A673 (cell line): ENCODE measurements at regions not wholly inside any gene's neighbourhood (a gene's known extent, or its start where the extent isn't known, plus 50 kb on each side); places are given as distances from the start of the nearest gene placed in this dataset.

Source experiments
- BruUV-seq: library from RNA; stranded (reverse); fragments of 400-500 nt; replicated peaks from 2 replicates; lab custom pipeline; 2021; lab: Mats Ljungman, UMichigan
- CTCF ChIA-PET: fragments of 300-600 bp; sonication (Branson Sonifier 250); formaldehyde crosslinking; loops from one replicate; lab custom pipeline; 2022; ENCODE audit warnings: antibody characterized with exemption; lab: Charles Lee
- POLR2A ChIA-PET: fragments of 300-600 bp; sonication (Branson Sonifier 250); formaldehyde crosslinking; loops from one replicate; lab custom pipeline; 2022; ENCODE audit warnings: antibody characterized with exemption; ENCODE audit not compliant: low non-redundant PET; lab: Charles Lee
- DNase-seq: peaks from one replicate; pipeline ENCODE4 v3.0.0-alpha.2; 2015; ENCODE audit warnings: low spot score
- H3K27ac ChIP-seq: fragments of 200-600 bp; sonication (generic); 2 replicates; pipeline ENCODE4 v1.5.1; 2016; ENCODE audit warnings: mixed run types, low read depth, mild to moderate bottlenecking, mixed read lengths, antibody characterized with exemption, low read length; ENCODE audit not compliant: poor library complexity, severe bottlenecking
- H3K27me3 ChIP-seq: fragments of 200-600 bp; sonication (generic); replicated peaks from 2 replicates; pipeline ENCODE4 v1.6.1; 2017; ENCODE audit warnings: mixed run types, low read depth, mild to moderate bottlenecking, mixed read lengths, antibody characterized with exemption, low read length; ENCODE audit not compliant: insufficient read depth, poor library complexity
- H3K36me3 ChIP-seq: fragments of 200-600 bp; sonication (generic); 2 replicates; pipeline ENCODE4 v1.6.1; 2016; ENCODE audit warnings: mixed run types, mild to moderate bottlenecking, mixed read lengths, antibody characterized with exemption, low read length; ENCODE audit not compliant: insufficient read depth, poor library complexity, severe bottlenecking
- H3K4me1 ChIP-seq: fragments of 200-600 bp; sonication (generic); 2 replicates; pipeline ENCODE4 v1.6.1; 2017; ENCODE audit warnings: mixed run types, mild to moderate bottlenecking, mixed read lengths, antibody characterized with exemption, low read length; ENCODE audit not compliant: insufficient read depth, poor library complexity, severe bottlenecking
- H3K4me3 ChIP-seq: fragments of 200-600 bp; sonication (generic); 2 replicates; pipeline ENCODE4 v1.5.1; 2016; ENCODE audit warnings: low read depth, mixed run types, mild to moderate bottlenecking, mixed read lengths, low read length; ENCODE audit not compliant: poor library complexity, severe bottlenecking
- H3K9me3 ChIP-seq: fragments of 200-600 bp; sonication (generic); 2 replicates; pipeline ENCODE4 v1.6.1; 2016; ENCODE audit warnings: mixed run types, low read depth, mild to moderate bottlenecking, mixed read lengths, antibody characterized with exemption, low read length; ENCODE audit not compliant: poor library complexity, severe bottlenecking
- EZH2 ChIP-seq: fragments of 200-600 bp; sonication (generic); IDR thresholded peaks from 2 replicates; pipeline ENCODE4 v1.6.1; 2017; ENCODE audit warnings: borderline replicate concordance, low read depth, mild to moderate bottlenecking, mixed read lengths, antibody characterized with exemption, low read length; ENCODE audit not compliant: poor library complexity, severe bottlenecking
- intact Hi-C: fragments of 100-400 bp; cut with micrococcal nuclease; formaldehyde crosslinking; loops from one replicate; pipeline ENCODE4 v1.10.0; 2022; ENCODE audit not compliant: unreplicated experiment
- TF ChIP-seq, protein P1 (sequence below): fragments of 300-800, 200-600 bp; sonication (generic); conservative IDR thresholded peaks from 2 replicates; pipeline ENCODE4 v1.5.1; 2017; ENCODE audit warnings: low read depth, mild to moderate bottlenecking, antibody characterized with exemption, low read length, moderate library complexity, mixed read lengths

DNA sequence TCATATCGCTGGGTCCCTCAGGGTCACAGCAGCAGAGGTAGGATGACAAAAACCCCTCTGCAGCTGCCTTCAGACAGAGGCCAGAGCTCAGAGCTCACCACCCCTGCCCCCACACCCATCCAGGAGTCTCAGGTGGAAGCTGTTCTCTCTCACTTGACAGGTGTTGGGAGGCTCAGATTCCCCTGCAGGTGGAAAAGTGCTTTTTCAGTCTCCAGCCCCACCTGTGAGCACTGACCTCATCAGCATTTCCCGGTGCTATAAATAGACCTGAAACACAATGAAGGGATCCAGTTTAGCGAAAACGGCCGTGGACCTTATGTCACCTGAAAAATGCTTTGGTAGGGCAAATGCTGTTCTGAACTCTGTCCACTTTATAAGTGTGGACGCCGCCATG lies 254.9 kb downstream of the NDUFA10 start:
- CTCF ChIA-PET: no interaction called here
- Histone ChIP-seq H3K4me3 (no peak overlapping the region), H3K27ac (no peak overlapping the region), H3K36me3 (no peaks in the 10 kb centered on the region), H3K4me1 (no peaks in the 10 kb centered on the region), H3K27me3 (peaks cover 13% of the 10 kb centered on the region), H3K9me3 (no peaks in the 10 kb centered on the region)
- BruUV-seq: no TSS peak
- POLR2A ChIA-PET: no interaction called here
- DNase-seq: no peak
- intact Hi-C loops: no loop called here
- TF ChIP-seq EZH2: no peak
- TF ChIP-seq, protein P1, sequence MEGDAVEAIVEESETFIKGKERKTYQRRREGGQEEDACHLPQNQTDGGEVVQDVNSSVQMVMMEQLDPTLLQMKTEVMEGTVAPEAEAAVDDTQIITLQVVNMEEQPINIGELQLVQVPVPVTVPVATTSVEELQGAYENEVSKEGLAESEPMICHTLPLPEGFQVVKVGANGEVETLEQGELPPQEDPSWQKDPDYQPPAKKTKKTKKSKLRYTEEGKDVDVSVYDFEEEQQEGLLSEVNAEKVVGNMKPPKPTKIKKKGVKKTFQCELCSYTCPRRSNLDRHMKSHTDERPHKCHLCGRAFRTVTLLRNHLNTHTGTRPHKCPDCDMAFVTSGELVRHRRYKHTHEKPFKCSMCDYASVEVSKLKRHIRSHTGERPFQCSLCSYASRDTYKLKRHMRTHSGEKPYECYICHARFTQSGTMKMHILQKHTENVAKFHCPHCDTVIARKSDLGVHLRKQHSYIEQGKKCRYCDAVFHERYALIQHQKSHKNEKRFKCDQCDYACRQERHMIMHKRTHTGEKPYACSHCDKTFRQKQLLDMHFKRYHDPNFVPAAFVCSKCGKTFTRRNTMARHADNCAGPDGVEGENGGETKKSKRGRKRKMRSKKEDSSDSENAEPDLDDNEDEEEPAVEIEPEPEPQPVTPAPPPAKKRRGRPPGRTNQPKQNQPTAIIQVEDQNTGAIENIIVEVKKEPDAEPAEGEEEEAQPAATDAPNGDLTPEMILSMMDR: no peak

DNA sequence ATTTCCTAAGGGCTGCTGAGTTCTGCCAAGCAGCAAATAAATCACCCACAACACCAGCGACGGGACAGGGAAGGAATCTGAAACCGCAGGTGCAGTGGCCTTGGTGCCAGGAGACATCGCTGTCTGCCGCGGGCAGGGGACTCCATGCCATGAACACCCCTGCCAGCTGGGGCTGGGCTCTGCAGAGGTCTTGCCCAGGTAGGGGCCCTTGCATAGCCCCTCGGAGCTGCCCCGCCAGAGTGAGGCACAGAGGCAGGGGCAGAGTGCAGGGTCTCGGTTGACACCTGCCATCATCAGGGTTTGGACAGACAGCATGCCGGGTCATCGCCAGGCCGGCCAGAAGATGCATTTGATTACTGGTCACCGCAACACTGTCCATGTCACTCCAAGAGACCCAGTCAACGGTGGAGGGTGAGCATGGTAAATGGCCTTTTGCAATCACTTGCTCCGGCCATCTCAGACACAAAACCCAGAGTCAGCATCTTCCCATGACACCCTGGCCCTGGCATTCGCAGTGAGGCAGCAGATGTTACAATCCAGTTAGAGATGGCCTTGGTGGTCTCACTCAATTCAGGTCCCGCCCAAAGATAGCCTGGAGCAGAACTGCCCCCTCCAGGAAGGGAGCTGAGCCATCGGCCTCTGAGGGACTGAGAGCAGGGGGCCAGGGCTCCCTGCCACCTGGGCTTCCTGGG lies 255.4 kb downstream of the NDUFA10 start:
- ChIA-PET CTCF (no interaction called here), POLR2A (no interaction called here)
- H3K9me3 ChIP-seq: no peaks in the 10 kb centered on the region
- TF ChIP-seq EZH2: no peak
- TF ChIP-seq, protein P1: no peak
- intact Hi-C loops: no loop called here
- H3K4me3 ChIP-seq: no peak overlapping the region
- no peaks in the 10 kb centered on the region for H3K36me3 ChIP-seq
- no peak overlapping the region for H3K27ac ChIP-seq
- no TSS peak for BruUV-seq
- no peak for DNase-seq
- no peaks in the 10 kb centered on the region for H3K4me1 ChIP-seq
- H3K27me3 ChIP-seq: peaks cover 8% of the 10 kb centered on the region

DNA sequence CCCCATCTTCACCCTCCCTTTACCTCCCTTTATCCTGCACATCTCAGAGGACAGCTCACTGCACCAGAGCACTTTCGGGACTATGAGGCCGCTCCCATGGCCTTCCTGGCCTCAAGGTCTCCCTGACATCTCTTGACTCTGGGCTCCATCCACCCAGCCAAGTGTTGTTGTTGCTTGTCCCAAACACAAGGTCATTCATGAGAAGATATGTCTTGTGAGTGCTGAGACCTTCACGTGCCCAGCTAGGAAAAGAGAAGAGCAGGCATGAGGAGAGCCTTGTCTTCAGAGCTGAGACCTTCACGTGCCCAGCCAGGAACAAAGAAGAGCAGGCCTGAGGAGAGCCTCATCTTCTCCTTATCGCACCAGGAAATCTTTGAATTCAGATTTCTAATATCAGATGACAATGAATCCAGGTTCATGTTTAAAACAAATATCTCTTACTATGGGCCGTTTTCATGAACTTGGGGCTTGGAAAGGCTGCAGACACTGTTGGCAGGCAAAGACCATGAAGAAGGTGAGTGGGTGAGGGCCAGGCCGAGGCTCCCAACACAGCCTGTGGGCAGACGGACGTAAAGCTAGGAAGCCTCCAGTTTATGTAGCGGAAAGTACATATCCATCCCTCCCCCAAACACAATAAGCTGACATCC lies 256.1 kb downstream of the NDUFA10 start:
- TF ChIP-seq, protein P1: no peak
- TF ChIP-seq EZH2: no peak
- H3K9me3 ChIP-seq: no peaks in the 10 kb centered on the region
- intact Hi-C loops: no loop called here

More for the DNA sequence above, 256.1 kb downstream of the NDUFA10 start:
- no peaks in the 10 kb centered on the region for H3K4me1 ChIP-seq
- ChIA-PET POLR2A (no interaction called here), CTCF (no interaction called here)
- H3K27ac ChIP-seq: no peak overlapping the region
- DNase-seq: no peak
- no TSS peak for BruUV-seq
- H3K36me3 ChIP-seq: no peaks in the 10 kb centered on the region
- peaks cover 1% of the 10 kb centered on the region for H3K27me3 ChIP-seq
- no peak overlapping the region for H3K4me3 ChIP-seq
